SK-N-SH (cell line): ENCODE measurements at regions not wholly inside any gene's neighbourhood (a gene's known extent, or its start where the extent isn't known, plus 50 kb on each side); places are given as distances from the start of the nearest gene placed in this dataset.
"Not testable (repeated sequence)": the region's sequence is repeated elsewhere in the genome, so short reads cannot be mapped to it uniquely, and the experiment has no call there.

Experiments used
- CHD2 ChIP-seq: fragments of 150-350 bp; IDR thresholded peaks from 2 replicates; pipeline ENCODE4 v1.6.1; 2018; ENCODE audit warnings: low read length; ENCODE audit not compliant: partially characterized antibody
- EP300 ChIP-seq, 2 experiments: IDR thresholded peaks; 2 replicates each; pipeline versions ENCODE4 v1.4.0 to v1.6.1; 2012; ENCODE audit warnings: borderline replicate concordance in 1 of 2, low read depth in 1 of 2, low read length in 1 of 2
- EZH2phosphoT487 ChIP-seq: fragments of 200-600 bp; sonication (generic); IDR thresholded peaks from 2 replicates; pipeline ENCODE4 v1.6.1; 2017; ENCODE audit warnings: low read depth, mixed run types, mild to moderate bottlenecking, antibody characterized with exemption, moderate library complexity, borderline replicate concordance
- GATA2 ChIP-seq: sonication (generic); formaldehyde crosslinking; IDR thresholded peaks from 2 replicates; pipeline ENCODE4 v1.5.0; 2020; ENCODE audit warnings: mild to moderate bottlenecking, missing genetic modification reagents
- JUND ChIP-seq: IDR thresholded peaks from 2 replicates; pipeline ENCODE4 v1.4.0; 2012
- MEF2A ChIP-seq: IDR thresholded peaks from 2 replicates; pipeline ENCODE4 v1.4.0; 2012; ENCODE audit warnings: low read depth, borderline replicate concordance
- POLR2AphosphoS5 ChIP-seq: IDR thresholded peaks from 2 replicates; pipeline ENCODE4 v1.6.1; 2012; ENCODE audit warnings: low read depth, low read length
- RFX5 ChIP-seq: IDR thresholded peaks from 2 replicates; pipeline ENCODE4 v1.6.1; 2012; ENCODE audit warnings: mild to moderate bottlenecking, improper control_type of control experiment, low read length
- TAF1 ChIP-seq: IDR thresholded peaks from 2 replicates; pipeline ENCODE4 v1.6.1; 2012; ENCODE audit warnings: low read depth, mild to moderate bottlenecking, low read length, moderate library complexity, borderline replicate concordance
- TF ChIP-seq, protein P1 (sequence below): fragments of 200-600 bp; sonication (generic); IDR thresholded peaks from 2 replicates; pipeline ENCODE4 v1.6.1; 2017; ENCODE audit warnings: antibody characterized with exemption, mild to moderate bottlenecking, moderate library complexity
- TF ChIP-seq, protein P2 (sequence below): IDR thresholded peaks from 2 replicates; pipeline ENCODE4 v1.4.0; 2012; ENCODE audit warnings: low read depth

DNA sequence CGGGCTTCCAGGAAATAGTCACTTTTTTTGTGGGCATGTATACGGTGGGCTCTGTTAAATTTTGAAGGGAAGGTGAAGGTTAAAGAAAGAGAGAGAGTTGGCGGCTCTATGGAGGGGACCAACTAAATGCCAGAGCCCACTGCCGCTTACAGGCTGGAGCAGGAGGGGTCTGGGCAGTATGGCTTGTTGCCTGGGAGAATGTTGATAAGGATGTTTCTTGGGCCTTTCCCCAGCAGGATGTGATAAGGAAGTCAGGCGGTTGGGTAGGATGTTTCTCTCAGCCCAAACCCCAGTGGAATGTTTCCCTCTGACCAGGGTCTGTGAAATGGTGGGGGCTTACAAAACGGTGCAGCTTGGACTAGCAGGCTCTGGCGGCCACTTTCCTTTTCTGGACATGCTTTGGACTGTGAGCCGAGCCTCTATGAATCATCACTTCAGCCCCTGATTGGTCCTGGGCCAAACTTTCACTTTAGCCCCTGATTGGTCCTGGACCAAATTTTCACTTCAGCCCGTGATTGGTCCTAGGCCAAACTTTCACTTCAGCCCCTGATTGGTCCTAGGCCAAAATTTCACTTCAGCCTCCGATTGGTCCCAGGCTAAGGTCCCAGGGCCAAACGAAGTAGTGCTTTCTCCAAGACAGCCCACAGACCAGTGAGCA lies 630.7 kb downstream of the KCNJ18 start:
- TF ChIP-seq, protein P1, sequence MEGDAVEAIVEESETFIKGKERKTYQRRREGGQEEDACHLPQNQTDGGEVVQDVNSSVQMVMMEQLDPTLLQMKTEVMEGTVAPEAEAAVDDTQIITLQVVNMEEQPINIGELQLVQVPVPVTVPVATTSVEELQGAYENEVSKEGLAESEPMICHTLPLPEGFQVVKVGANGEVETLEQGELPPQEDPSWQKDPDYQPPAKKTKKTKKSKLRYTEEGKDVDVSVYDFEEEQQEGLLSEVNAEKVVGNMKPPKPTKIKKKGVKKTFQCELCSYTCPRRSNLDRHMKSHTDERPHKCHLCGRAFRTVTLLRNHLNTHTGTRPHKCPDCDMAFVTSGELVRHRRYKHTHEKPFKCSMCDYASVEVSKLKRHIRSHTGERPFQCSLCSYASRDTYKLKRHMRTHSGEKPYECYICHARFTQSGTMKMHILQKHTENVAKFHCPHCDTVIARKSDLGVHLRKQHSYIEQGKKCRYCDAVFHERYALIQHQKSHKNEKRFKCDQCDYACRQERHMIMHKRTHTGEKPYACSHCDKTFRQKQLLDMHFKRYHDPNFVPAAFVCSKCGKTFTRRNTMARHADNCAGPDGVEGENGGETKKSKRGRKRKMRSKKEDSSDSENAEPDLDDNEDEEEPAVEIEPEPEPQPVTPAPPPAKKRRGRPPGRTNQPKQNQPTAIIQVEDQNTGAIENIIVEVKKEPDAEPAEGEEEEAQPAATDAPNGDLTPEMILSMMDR, result not testable (repeated sequence)
- not testable (repeated sequence) for TF ChIP-seq EP300 (IDR thresholded peaks at IDR 0.05; ENCODE audit: borderline replicate concordance in 1 of 2, low read depth in 1 of 2, low read length in 1 of 2); EZH2phosphoT487; JUND; RFX5; MEF2A; TAF1; CHD2; GATA2 (CRISPR knock-in tag); POLR2AphosphoS5
- TF ChIP-seq, protein P2, sequence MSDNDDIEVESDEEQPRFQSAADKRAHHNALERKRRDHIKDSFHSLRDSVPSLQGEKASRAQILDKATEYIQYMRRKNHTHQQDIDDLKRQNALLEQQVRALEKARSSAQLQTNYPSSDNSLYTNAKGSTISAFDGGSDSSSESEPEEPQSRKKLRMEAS, result not testable (repeated sequence)
